Glutamatergic neuron (in vitro differentiated cells): ENCODE measurements at regions not wholly inside any gene's neighbourhood (a gene's known extent, or its start where the extent isn't known, plus 50 kb on each side); places are given as distances from the start of the nearest gene placed in this dataset.

Experiments used
- DNase-seq: peaks from one replicate; pipeline ENCODE4 v3.0.0; 2022
- H3K27ac Mint-ChIP-seq: one replicate; pipeline ENCODE4 v1.8.0; 2020; ENCODE audit warnings: mild to moderate bottlenecking, mixed read lengths, inconsistent platforms; ENCODE audit not compliant: unreplicated experiment
- H3K27me3 Mint-ChIP-seq: one replicate; pipeline ENCODE4 v1.8.0; 2020; ENCODE audit warnings: mild to moderate bottlenecking, moderate library complexity, mixed read lengths, inconsistent platforms; ENCODE audit not compliant: unreplicated experiment
- H3K36me3 Mint-ChIP-seq: one replicate; pipeline ENCODE4 v1.8.0; 2020; ENCODE audit warnings: mild to moderate bottlenecking, mixed read lengths, inconsistent platforms; ENCODE audit not compliant: unreplicated experiment
- H3K4me1 Mint-ChIP-seq: one replicate; pipeline ENCODE4 v1.8.0; 2020; ENCODE audit warnings: mild to moderate bottlenecking, low read depth, mixed read lengths, inconsistent platforms; ENCODE audit not compliant: unreplicated experiment
- H3K4me3 Mint-ChIP-seq: one replicate; pipeline ENCODE4 v1.8.0; 2020; ENCODE audit warnings: mild to moderate bottlenecking, mixed read lengths, inconsistent platforms; ENCODE audit not compliant: unreplicated experiment
- H3K9me3 Mint-ChIP-seq: one replicate; pipeline ENCODE4 v1.8.0; 2020; ENCODE audit warnings: mild to moderate bottlenecking, moderate library complexity, mixed read lengths, inconsistent platforms; ENCODE audit not compliant: unreplicated experiment
- CTCF ChIP-seq: fragments of 200-600 bp; sonication (generic); IDR thresholded peaks from one replicate; pipeline ENCODE4 v1.5.0; 2021; ENCODE audit not compliant: partially characterized antibody, unreplicated experiment

GRCh38 chr10:89879121-89879520 lies 177.7 kb downstream of the KIF20B start:
- H3K4me3 Mint-ChIP-seq, result no peak overlapping the region
- H3K9me3 Mint-ChIP-seq, result no peaks in the 10 kb centered on the region
- H3K4me1 Mint-ChIP-seq, result no peaks in the 10 kb centered on the region
- no peak overlapping the region for H3K27ac Mint-ChIP-seq
- no peak for TF ChIP-seq CTCF
- peaks cover 4% of the 10 kb centered on the region for H3K36me3 Mint-ChIP-seq
- H3K27me3 Mint-ChIP-seq, result no peaks in the 10 kb centered on the region
- no peak for DNase-seq

GRCh38 chr10:89887406-89887805 lies 186.0 kb downstream of the KIF20B start:
- Mint-ChIP-seq H3K4me3 (no peak overlapping the region), H3K27ac (no peak overlapping the region), H3K36me3 (no peaks in the 10 kb centered on the region), H3K27me3 (peaks cover 1% of the 10 kb centered on the region), H3K9me3 (no peaks in the 10 kb centered on the region), H3K4me1 (peaks cover 22% of the 10 kb centered on the region)
- no peak for TF ChIP-seq CTCF
- DNase-seq, result no peak

GRCh38 chr10:89887830-89888229 lies 186.4 kb downstream of the KIF20B start:
- Mint-ChIP-seq H3K4me3 (no peak overlapping the region), H3K4me1 (peaks cover 22% of the 10 kb centered on the region), H3K9me3 (no peaks in the 10 kb centered on the region), H3K27me3 (peaks cover 1% of the 10 kb centered on the region), H3K36me3 (no peaks in the 10 kb centered on the region), H3K27ac (no peak overlapping the region)
- no peak for DNase-seq
- no peak for TF ChIP-seq CTCF

DNA sequence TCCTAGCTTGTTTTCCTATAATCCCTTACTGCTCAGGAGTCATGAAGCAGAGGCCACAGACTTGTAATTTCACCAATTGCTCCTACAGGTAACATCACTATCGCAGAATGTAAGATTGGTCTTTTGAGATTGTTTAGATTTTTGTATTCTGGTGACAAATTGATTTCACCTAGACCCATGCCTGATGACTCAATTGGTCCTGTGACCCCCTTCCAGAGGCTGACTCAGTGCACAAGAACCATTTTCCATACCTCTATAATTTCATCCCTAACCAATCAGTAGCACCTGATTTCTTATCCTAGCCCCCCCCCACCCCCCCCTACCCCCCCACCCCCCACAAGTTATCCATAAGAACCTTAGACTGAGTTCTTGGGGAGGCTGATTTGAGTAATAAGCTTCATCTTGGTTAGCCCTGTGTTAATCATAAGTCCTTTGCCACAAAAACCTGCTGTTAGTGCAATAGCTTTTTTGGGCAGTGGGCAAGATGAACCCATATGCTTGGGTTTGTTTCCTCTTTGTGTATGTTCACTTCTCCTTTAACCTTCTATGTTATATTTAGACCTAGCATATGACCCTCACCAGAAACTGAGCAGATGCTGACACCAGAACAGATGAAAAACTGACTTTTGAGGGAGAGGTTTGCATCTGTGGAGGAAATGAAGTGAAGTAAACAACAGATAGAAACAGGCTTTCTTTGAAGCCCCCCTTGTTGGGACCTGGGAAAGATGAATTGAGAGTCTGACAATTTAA lies 187.1 kb downstream of the KIF20B start:
- Mint-ChIP-seq H3K36me3 (no peaks in the 10 kb centered on the region), H3K4me1 (peaks cover 22% of the 10 kb centered on the region), H3K27ac (peak overlapping the region; percentile 78), H3K27me3 (peaks cover 1% of the 10 kb centered on the region), H3K4me3 (no peak overlapping the region), H3K9me3 (no peaks in the 10 kb centered on the region)
- no peak for TF ChIP-seq CTCF
- no peak for DNase-seq

DNA sequence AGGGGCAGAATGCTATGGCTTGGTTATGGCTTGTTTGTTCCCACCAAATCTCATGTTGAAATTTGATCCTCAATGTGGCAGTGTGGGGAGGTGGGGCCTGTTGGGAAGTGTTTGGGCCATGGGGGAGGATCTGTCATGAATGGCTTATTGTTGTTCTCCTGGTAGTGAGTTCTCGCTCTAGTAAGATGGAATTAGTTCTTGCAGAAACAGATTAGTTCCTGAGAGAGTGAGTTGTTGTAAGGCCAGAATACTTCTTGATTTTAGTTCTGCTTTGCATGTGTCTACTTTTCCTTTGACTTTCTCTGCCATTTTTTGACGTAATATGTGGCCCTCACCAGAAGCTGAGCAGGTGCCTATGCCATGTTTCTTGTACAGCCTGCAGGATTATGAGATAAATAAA lies 188.2 kb downstream of the KIF20B start:
- no peak for DNase-seq
- peaks cover 1% of the 10 kb centered on the region for H3K27me3 Mint-ChIP-seq
- no peak for TF ChIP-seq CTCF
- H3K9me3 Mint-ChIP-seq, result no peaks in the 10 kb centered on the region
- no peak overlapping the region for H3K4me3 Mint-ChIP-seq
- peaks cover 22% of the 10 kb centered on the region for H3K4me1 Mint-ChIP-seq
- peak overlapping the region; percentile 41 for H3K27ac Mint-ChIP-seq
- H3K36me3 Mint-ChIP-seq, result no peaks in the 10 kb centered on the region
